Endothelial cell of umbilical vein (primary cell): ENCODE measurements at regions not wholly inside any gene's neighbourhood (a gene's known extent, or its start where the extent isn't known, plus 50 kb on each side); places are given as distances from the start of the nearest gene placed in this dataset.

ENCODE experiments used
- BruUV-seq: library from RNA; stranded (reverse); fragments of 400-500 nt; replicated peaks from 2 replicates; lab custom pipeline; 2021; lab: Mats Ljungman, UMichigan
- CTCF ChIA-PET: fragments of 300-600, 350-600 bp; sonication (Branson Sonifier 250); formaldehyde crosslinking; loops from one replicate; lab custom pipeline; 2021; ENCODE audit warnings: antibody characterized with exemption, inconsistent platforms; lab: Charles Lee
- POLR2A ChIA-PET: fragments of 300-600, 350-600 bp; sonication (Branson Sonifier 250); formaldehyde crosslinking; loops from one replicate; lab custom pipeline; 2021; ENCODE audit warnings: antibody characterized with exemption, inconsistent platforms; lab: Charles Lee
- DNase-seq: peaks from one replicate; pipeline ENCODE4 v3.0.0-alpha.2; 2011; ENCODE audit warnings: low read depth, low spot score
- FAIRE-seq: peaks from 2 replicates; lab custom pipeline; 2011; peaks lifted over from hg19 to GRCh38; lab: Jason Lieb, UNC
- H2AFZ ChIP-seq: 2 replicates; pipeline ENCODE4 v1.6.0; 2012; ENCODE audit warnings: low read depth, low read length, control low read depth, inconsistent platforms
- H3K27ac ChIP-seq: 2 replicates; pipeline ENCODE4 v1.5.1; 2011; ENCODE audit warnings: low read depth, mild to moderate bottlenecking, control low read depth, low read length, moderate library complexity; ENCODE audit not compliant: insufficient read depth
- H3K27me3 ChIP-seq, 2 experiments: 2 replicates each; pipeline versions ENCODE4 v1.6.0 to v1.6.1; 2011; ENCODE audit warnings: low read length in 2 of 2, mixed read lengths in 1 of 2; ENCODE audit not compliant: control insufficient read depth in 2 of 2, insufficient read depth in 2 of 2
- H3K36me3 ChIP-seq, 2 experiments: 2 replicates in 1 of 2; 3 replicates in 1 of 2; pipeline ENCODE4 v1.5.1; 2011; ENCODE audit warnings: low read length in 2 of 2, mild to moderate bottlenecking in 1 of 2, moderate library complexity in 1 of 2; ENCODE audit not compliant: control insufficient read depth in 2 of 2, insufficient read depth in 2 of 2; ENCODE audit errors: extremely low read depth in 1 of 2
- H3K4me1 ChIP-seq: 3 replicates; pipeline ENCODE4 v1.5.1; 2011; ENCODE audit warnings: mild to moderate bottlenecking, low read length; ENCODE audit not compliant: control insufficient read depth, insufficient read depth; ENCODE audit errors: extremely low read depth
- H3K4me2 ChIP-seq: 2 replicates; pipeline ENCODE4 v1.6.1; 2011; ENCODE audit warnings: low read length, control low read depth, mixed read lengths; ENCODE audit not compliant: insufficient read depth
- H3K4me3 ChIP-seq, 3 experiments: fragments of 200-600 bp in 1 of 3; sonication (generic), shearing (Covaris generic) in 1 of 3; replicated peaks in 1 of 3; 2 replicates each; pipeline ENCODE4 v1.5.1; 2011 to 2016; ENCODE audit warnings: control low read depth in 3 of 3, low read length in 3 of 3, mild to moderate bottlenecking in 2 of 3, inconsistent platforms in 1 of 3, low read depth in 1 of 3, moderate library complexity in 1 of 3; ENCODE audit not compliant: insufficient read depth in 1 of 3
- H3K79me2 ChIP-seq: 2 replicates; pipeline ENCODE4 v1.6.0; 2012; ENCODE audit warnings: low read length, inconsistent platforms; ENCODE audit not compliant: control insufficient read depth, insufficient read depth
- H3K9ac ChIP-seq: replicated peaks from 2 replicates; pipeline ENCODE3; 2011; ENCODE audit warnings: low read length, control low read depth; ENCODE audit not compliant: insufficient read depth; ENCODE audit errors: extremely low read depth
- H3K9me1 ChIP-seq: replicated peaks from 3 replicates; pipeline ENCODE4 v1.6.0; 2011; ENCODE audit warnings: mild to moderate bottlenecking, low read length; ENCODE audit not compliant: control insufficient read depth, insufficient read depth; ENCODE audit errors: extremely low read depth
- H3K9me3 ChIP-seq: replicated peaks from 2 replicates; pipeline ENCODE4 v1.5.1; 2012; ENCODE audit warnings: low read length, inconsistent platforms; ENCODE audit not compliant: control insufficient read depth, insufficient read depth
- H4K20me1 ChIP-seq: replicated peaks from 2 replicates; pipeline ENCODE3; 2011; ENCODE audit warnings: mild to moderate bottlenecking, low read length; ENCODE audit not compliant: control insufficient read depth, insufficient read depth; ENCODE audit errors: extremely low read depth
- CTCF ChIP-seq, 2 donors: IDR thresholded peaks; 1 replicate in 1 of 2; 2 replicates in 1 of 2; pipeline ENCODE4 v1.5.1; 2011; ENCODE audit warnings: low read length in 2 of 2, mild to moderate bottlenecking in 2 of 2, moderate library complexity in 2 of 2, control low read depth in 1 of 2, inconsistent platforms in 1 of 2, low read depth in 1 of 2; ENCODE audit not compliant: insufficient read depth in 1 of 2; ENCODE audit errors: extremely low read depth in 1 of 2
- EZH2 ChIP-seq: IDR thresholded peaks from 2 replicates; pipeline ENCODE4 v1.6.1; 2012; ENCODE audit warnings: borderline replicate concordance, low read depth, mild to moderate bottlenecking, moderate library complexity, low read length, inconsistent platforms; ENCODE audit not compliant: severe bottlenecking
- FOS ChIP-seq: IDR thresholded peaks from 2 replicates; pipeline ENCODE4 v1.6.1; 2011; ENCODE audit warnings: mild to moderate bottlenecking, low read length, moderate library complexity, borderline replicate concordance; ENCODE audit not compliant: insufficient read depth
- GATA2 ChIP-seq: IDR thresholded peaks from 2 replicates; pipeline ENCODE4 v1.7.0; 2011; ENCODE audit warnings: low read depth, mild to moderate bottlenecking, moderate library complexity, mixed read lengths, low read length; ENCODE audit not compliant: insufficient read length, insufficient read depth
- JUN ChIP-seq: IDR thresholded peaks from 2 replicates; pipeline ENCODE4 v1.6.1; 2011; ENCODE audit warnings: borderline replicate concordance, low read depth; ENCODE audit not compliant: insufficient read length, insufficient read depth
- MAX ChIP-seq: IDR thresholded peaks from 2 replicates; pipeline ENCODE4 v1.6.1; 2011; ENCODE audit not compliant: insufficient read depth, insufficient read length
- MYC ChIP-seq: IDR thresholded peaks from one replicate; pipeline ENCODE4 v1.6.1; 2011; ENCODE audit warnings: mild to moderate bottlenecking, low read depth, low read length
- POLR2A ChIP-seq: IDR thresholded peaks from 2 replicates; pipeline ENCODE4 v1.6.1; 2012; ENCODE audit warnings: low read depth, mild to moderate bottlenecking, control low read depth, low read length
- POLR2AphosphoS5 ChIP-seq: IDR thresholded peaks from 2 replicates; pipeline ENCODE4 v1.6.1; 2012; ENCODE audit warnings: low read depth, mild to moderate bottlenecking, control low read depth, low read length, moderate library complexity; ENCODE audit not compliant: insufficient read depth
- dilution Hi-C: fragments of 300-500 bp; cut with MboI; formaldehyde crosslinking; loops from one replicate; pipeline ENCODE4 v1.15.0; 2019; ENCODE audit warnings: low sequenced_read_pairs; ENCODE audit not compliant: extremely low pct_ligation_motif_present
- intact Hi-C: fragments of 100-400 bp; cut with micrococcal nuclease; formaldehyde crosslinking; loops from one replicate; pipeline ENCODE4 v1.10.0; 2022

GRCh38 chr18:66252703-66253102, 351.2 kb downstream of the CDH19 start:
- Histone ChIP-seq H4K20me1 (no peaks in the 10 kb centered on the region), H3K79me2 (no peaks in the 10 kb centered on the region), H3K27me3 (no peaks in the 10 kb centered on the region), H3K9ac (no peak overlapping the region), H3K4me1 (no peaks in the 10 kb centered on the region), H3K4me2 (no peak overlapping the region), H3K9me3 (no peaks in the 10 kb centered on the region), H2AFZ (no peak overlapping the region), H3K27ac (no peak overlapping the region), H3K9me1 (no peaks in the 10 kb centered on the region), H3K36me3 (no peaks in the 10 kb centered on the region), H3K4me3 (no peak overlapping the region)
- dilution Hi-C loops (no loop called here), intact Hi-C loops (no loop called here)
- TF ChIP-seq EZH2 (no peak), MAX (no peak), POLR2AphosphoS5 (no peak), FOS (no peak), GATA2 (no peak), MYC (no peak), POLR2A (no peak), CTCF (IDR thresholded peaks at IDR 0.05; ENCODE audit: extremely low read depth in 1 of 2, insufficient read depth in 1 of 2, low read depth in 1 of 2, low read length in 2 of 2) (no peak), JUN (no peak)
- no TSS peak for BruUV-seq
- ChIA-PET CTCF (no interaction called here), POLR2A (no interaction called here)
- no peak for DNase-seq
- no peak for FAIRE-seq
